Liver (tissue), 8 donors: ENCODE measurements at regions not wholly inside any gene's neighbourhood (a gene's known extent, or its start where the extent isn't known, plus 50 kb on each side); places are given as distances from the start of the nearest gene placed in this dataset.

Experiments used
- DNase-seq: peaks from one replicate; pipeline ENCODE4 v3.0.0-alpha.2; 2017; ENCODE audit warnings: low spot score
- H3K27ac ChIP-seq, 2 donors: one replicate each; pipeline ENCODE4 v1.7.0; 2013; ENCODE audit warnings: inconsistent platforms in 2 of 2, low read length in 2 of 2, control low read depth in 1 of 2, low read depth in 1 of 2, mild to moderate bottlenecking in 1 of 2
- H3K27me3 ChIP-seq, 4 donors: one replicate each; pipeline versions ENCODE4 v1.6.1 to v1.7.0; 2013; ENCODE audit warnings: low read length in 3 of 4, inconsistent platforms in 1 of 4, mild to moderate bottlenecking in 1 of 4, moderate library complexity in 1 of 4; ENCODE audit not compliant: control insufficient read depth in 4 of 4, insufficient read depth in 4 of 4
- H3K36me3 ChIP-seq, 4 donors: one replicate each; pipeline versions ENCODE4 v1.6.1 to v1.7.0; 2013; ENCODE audit warnings: low read length in 3 of 4, mild to moderate bottlenecking in 3 of 4, low read depth in 1 of 4, moderate library complexity in 1 of 4; ENCODE audit not compliant: control insufficient read depth in 4 of 4, insufficient read depth in 3 of 4
- H3K4me1 ChIP-seq, 4 donors: one replicate each; pipeline versions ENCODE4 v1.6.1 to v1.7.0; 2013; ENCODE audit warnings: low read length in 3 of 4, mild to moderate bottlenecking in 3 of 4, moderate library complexity in 1 of 4; ENCODE audit not compliant: control insufficient read depth in 4 of 4, insufficient read depth in 4 of 4
- H3K4me3 ChIP-seq, 3 donors: one replicate each; pipeline versions ENCODE4 v1.6.1 to v1.7.0; 2013; ENCODE audit warnings: low read length in 3 of 3, control low read depth in 1 of 3, low read depth in 1 of 3, mild to moderate bottlenecking in 1 of 3
- H3K9ac ChIP-seq, 2 donors: one replicate each; pipeline ENCODE4 v1.7.0; 2013; ENCODE audit warnings: low read length in 2 of 2, mild to moderate bottlenecking in 2 of 2, moderate library complexity in 2 of 2, control low read depth in 1 of 2, low read depth in 1 of 2
- H3K9me3 ChIP-seq, 4 donors: one replicate each; pipeline versions ENCODE4 v1.6.1 to v1.7.0; 2013; ENCODE audit warnings: low read length in 3 of 4; ENCODE audit not compliant: control insufficient read depth in 4 of 4
- ATF3 ChIP-seq: IDR thresholded peaks from 2 replicates; pipeline ENCODE4 v1.6.1; 2016; ENCODE audit warnings: antibody characterized with exemption
- CTCF ChIP-seq: fragments of 150-350 bp; IDR thresholded peaks from 2 replicates; pipeline ENCODE4 v1.5.1; 2017; ENCODE audit warnings: improper control_type of control experiment, low read depth, low read length; ENCODE audit not compliant: missing input control
- EGR1 ChIP-seq, 2 donors: IDR thresholded peaks; 2 replicates each; pipeline ENCODE4 v1.6.1; 2016 to 2018; ENCODE audit warnings: antibody characterized with exemption in 2 of 2, low read depth in 2 of 2
- FOXA1 ChIP-seq: IDR thresholded peaks from 2 replicates; pipeline ENCODE4 v1.6.1; 2016; ENCODE audit warnings: antibody characterized with exemption
- FOXA2 ChIP-seq: IDR thresholded peaks from 2 replicates; pipeline ENCODE4 v1.6.1; 2016; ENCODE audit warnings: antibody characterized with exemption
- MAX ChIP-seq: IDR thresholded peaks from 2 replicates; pipeline ENCODE4 v1.6.1; 2016; ENCODE audit warnings: antibody characterized with exemption
- NR2F2 ChIP-seq: IDR thresholded peaks from 2 replicates; pipeline ENCODE4 v1.6.1; 2016; ENCODE audit warnings: antibody characterized with exemption
- RAD21 ChIP-seq, 2 donors: IDR thresholded peaks; 2 replicates each; pipeline ENCODE4 v1.6.1; 2016; ENCODE audit warnings: antibody characterized with exemption in 2 of 2, mild to moderate bottlenecking in 2 of 2
- REST ChIP-seq: IDR thresholded peaks from 2 replicates; pipeline ENCODE4 v1.6.1; 2016; ENCODE audit warnings: antibody characterized with exemption, mild to moderate bottlenecking
- RXRA ChIP-seq, 2 donors: IDR thresholded peaks; 2 replicates each; pipeline ENCODE4 v1.6.1; 2017 to 2018; ENCODE audit warnings: antibody characterized with exemption in 2 of 2, mild to moderate bottlenecking in 1 of 2
- SP1 ChIP-seq: IDR thresholded peaks from 2 replicates; pipeline ENCODE4 v1.6.1; 2018; ENCODE audit warnings: antibody characterized with exemption, mild to moderate bottlenecking
- YY1 ChIP-seq: IDR thresholded peaks from 2 replicates; pipeline ENCODE4 v1.6.1; 2016; ENCODE audit warnings: antibody characterized with exemption, mild to moderate bottlenecking
- WGBS: extraction: QIAGEN DNeasy Blood & Tissue Kit; methylation state at CpG from one replicate; pipeline ENCODE4 v1.1.7; 2013; 5-methylcytosine and 5-hydroxymethylcytosine counted together
- donor health status: healthy.
- donor health status: healthy.
- donor health status: healthy.
- donor health status: healthy.
- donor health status: healthy.

GRCh38 chr9:80691229-80691628 lies 998.1 kb downstream of the TLE1 start:
- no peaks in the 10 kb centered on the region for H3K4me1 ChIP-seq

GRCh38 chr9:80690349-80690939 lies 998.9 kb downstream of the TLE1 start:
- no peak overlapping the region for H3K9ac ChIP-seq
- TF ChIP-seq EGR1 (IDR thresholded peaks at IDR 0.05; ENCODE audit: low read depth in 2 of 2) (no peak), NR2F2 (peak; percentile 64)
- H3K4me3 ChIP-seq = no peak overlapping the region
- H3K27me3 ChIP-seq = no peaks in the 10 kb centered on the region
- H3K36me3 ChIP-seq = no peaks in the 10 kb centered on the region
- H3K9me3 ChIP-seq = no peaks in the 10 kb centered on the region
- no peak for DNase-seq
- H3K4me1 ChIP-seq = no peaks in the 10 kb centered on the region
- 53% methylated on average over 6 of the region's 6 CpGs for WGBS
- no peak overlapping the region for H3K27ac ChIP-seq

More at GRCh38 chr9:80691229-80691628, 998.1 kb downstream of the TLE1 start:
- Histone ChIP-seq H3K36me3 (no peaks in the 10 kb centered on the region), H3K9ac (no peak overlapping the region), H3K9me3 (no peaks in the 10 kb centered on the region), H3K27ac (no peak overlapping the region), H3K27me3 (no peaks in the 10 kb centered on the region), H3K4me3 (no peak overlapping the region)
- no peak for DNase-seq
- no peak for TF ChIP-seq SP1
- TF ChIP-seq ATF3 = no peak
- no peak for TF ChIP-seq CTCF

- Histone ChIP-seq H3K4me1 (no peaks in the 10 kb centered on the region), H3K4me3 (no peak overlapping the region), H3K27me3 (no peaks in the 10 kb centered on the region), H3K9me3 (no peaks in the 10 kb centered on the region), H3K36me3 (no peaks in the 10 kb centered on the region), H3K27ac (no peak overlapping the region), H3K9ac (no peak overlapping the region)
- TF ChIP-seq FOXA1 = no peak
- no peak for TF ChIP-seq FOXA2
- TF ChIP-seq MAX = no peak
- TF ChIP-seq RAD21 (IDR thresholded peaks at IDR 0.05) = no peak
- TF ChIP-seq YY1 = no peak
- no peak for TF ChIP-seq RXRA (IDR thresholded peaks at IDR 0.05)
- no peak for TF ChIP-seq NR2F2
- no peak for TF ChIP-seq REST
- DNase-seq = no peak
These were observed 1009.4 kb downstream of the TLE1 start for GRCh38 chr9:80679916-80680315.
